ENCODE measurements at regions not wholly inside any gene's neighbourhood (a gene's known extent, or its start where the extent isn't known, plus 50 kb on each side); places are given as distances from the start of the nearest gene placed in this dataset.

GRCh38 chr21:16192902-16193301 lies 463.1 kb downstream of the USP25 start:
- Mint-ChIP-seq H3K36me3 (ENCODE audit: low read depth) (no peaks in the 10 kb centered on the region), H3K27me3 (ENCODE audit: insufficient read depth, low read depth, poor library complexity) (peaks cover 2% of the 10 kb centered on the region), H3K27ac (no peak overlapping the region), H3K4me3 (no peak overlapping the region), H3K4me1 (peaks cover 14% of the 10 kb centered on the region; the same call in 2 of the 3 replicates), H3K9me3 (no peaks in the 10 kb centered on the region; the same call in 2 of the 3 replicates)
- no peak for ATAC-seq
- no peak overlapping the region for H3K4me3 ChIP-seq
- no peaks in the 10 kb centered on the region for H4K20me1 ChIP-seq (replicated peaks; ENCODE audit: insufficient read depth)
- TF ChIP-seq STAT1 (IDR thresholded peaks at IDR 0.05; ENCODE audit: unreplicated experiment) (no peak), EZH2 (IDR thresholded peaks at IDR 0.05; ENCODE audit: low read depth, unreplicated experiment) (no peak), CTCF (conservative IDR thresholded peaks at IDR 0.05; ENCODE audit: low read depth in 2 of 2) (no peak), REST (IDR thresholded peaks at IDR 0.05; ENCODE audit: unreplicated experiment) (no peak), NANOG (IDR thresholded peaks at IDR 0.05; ENCODE audit: borderline replicate concordance) (no peak), ZNF114 (CRISPR knock-in tag; IDR thresholded peaks at IDR 0.05) (no peak), CREB1 (CRISPR knock-in tag; IDR thresholded peaks at IDR 0.05; ENCODE audit: low read depth) (no peak), POLR2AphosphoS5 (IDR thresholded peaks at IDR 0.05; ENCODE audit: low read depth) (no peak), ETS1 (IDR thresholded peaks at IDR 0.05) (no peak), EZH2phosphoT487 (IDR thresholded peaks at IDR 0.05; ENCODE audit: unreplicated experiment) (no peak), ZNF462 (CRISPR knock-in tag; IDR thresholded peaks at IDR 0.05) (no peak), JUNB (IDR thresholded peaks at IDR 0.05; ENCODE audit: unreplicated experiment) (no peak)
- H3K79me2 ChIP-seq (replicated peaks; ENCODE audit: insufficient read depth): no peaks in the 10 kb centered on the region
- no peaks in the 10 kb centered on the region for H3K27me3 ChIP-seq (ENCODE audit: insufficient read depth)
- no peaks in the 10 kb centered on the region for H3K36me3 ChIP-seq (ENCODE audit: insufficient read depth)
- H3K4me1 ChIP-seq (ENCODE audit: insufficient read depth): peaks cover 11% of the 10 kb centered on the region
- no peak overlapping the region for H3K27ac ChIP-seq (ENCODE audit: low read depth)
- H2AFZ ChIP-seq: no peak overlapping the region
- H3F3A ChIP-seq (replicated peaks; ENCODE audit: low read depth): no peaks in the 10 kb centered on the region
- no peaks in the 10 kb centered on the region for H3K9me2 ChIP-seq (ENCODE audit: insufficient read depth)
- DNase-seq (ENCODE audit: low spot score): no peak
- H3K4me2 ChIP-seq: no peak overlapping the region

Measured in GM23338 (cell line).